ENCODE measurements at regions not wholly inside any gene's neighbourhood (a gene's known extent, or its start where the extent isn't known, plus 50 kb on each side); places are given as distances from the start of the nearest gene placed in this dataset.

GRCh38 chr6:99031957-99032356 is 84.2 kb upstream of the FBXL4 start:
- H3K4me2 ChIP-seq (ENCODE audit: extremely low read depth, insufficient read depth, low read length): no peak overlapping the region
- no peak overlapping the region for H2AFZ ChIP-seq (ENCODE audit: low read length)
- no peaks in the 10 kb centered on the region for H4K20me1 ChIP-seq (ENCODE audit: control insufficient read depth, extremely low read depth, insufficient read depth, low read length)
- H3K27ac ChIP-seq (ENCODE audit: insufficient read depth, low read length): no peak overlapping the region
- no peaks in the 10 kb centered on the region for H3K27me3 ChIP-seq (ENCODE audit: control insufficient read depth, insufficient read depth, low read length)
- no peaks in the 10 kb centered on the region for H3K4me1 ChIP-seq (ENCODE audit: control insufficient read depth, extremely low read depth, insufficient read depth, low read length)
- TF ChIP-seq EZH2 (IDR thresholded peaks at IDR 0.05; ENCODE audit: low read length, missing control alignments) (no peak), CTCF (conservative IDR thresholded peaks at IDR 0.05 in 1 of 2, IDR thresholded peaks at IDR 0.05 in 1 of 2; ENCODE audit: low read depth in 1 of 2, low read length in 2 of 2) (no peak)
- no peaks in the 10 kb centered on the region for H3K36me3 ChIP-seq (ENCODE audit: control insufficient read depth, insufficient read depth, low read length)
- no peak overlapping the region for H3K9ac ChIP-seq (ENCODE audit: insufficient read depth, low read length)
- H3K4me3 ChIP-seq (replicated peaks in 1 of 4; ENCODE audit: control extremely low read depth in 1 of 4, insufficient read depth in 1 of 4, low read depth in 3 of 4, low read length in 4 of 4): no peak overlapping the region
- H3K9me3 ChIP-seq (ENCODE audit: control insufficient read depth, insufficient read depth, low read depth, low read length): no peaks in the 10 kb centered on the region
- no peak for DNase-seq (ENCODE audit: low read depth in 2 of 2)
- H3K79me2 ChIP-seq (ENCODE audit: control insufficient read depth, insufficient read depth, low read length): no peaks in the 10 kb centered on the region

GRCh38 chr6:99030915-99031314 is 83.2 kb upstream of the FBXL4 start:
- no peak overlapping the region for H3K9ac ChIP-seq (ENCODE audit: insufficient read depth, low read length)
- no peaks in the 10 kb centered on the region for H3K36me3 ChIP-seq (ENCODE audit: control insufficient read depth, insufficient read depth, low read length)
- H2AFZ ChIP-seq (ENCODE audit: low read length): no peak overlapping the region
- H4K20me1 ChIP-seq (ENCODE audit: control insufficient read depth, extremely low read depth, insufficient read depth, low read length): no peaks in the 10 kb centered on the region
- DNase-seq (ENCODE audit: low read depth in 2 of 2): no peak
- H3K4me1 ChIP-seq (ENCODE audit: control insufficient read depth, extremely low read depth, insufficient read depth, low read length): no peaks in the 10 kb centered on the region
- no peaks in the 10 kb centered on the region for H3K79me2 ChIP-seq (ENCODE audit: control insufficient read depth, insufficient read depth, low read length)
- H3K4me3 ChIP-seq (replicated peaks in 1 of 4; ENCODE audit: control extremely low read depth in 1 of 4, insufficient read depth in 1 of 4, low read depth in 3 of 4, low read length in 4 of 4): no peak overlapping the region
- H3K27me3 ChIP-seq (ENCODE audit: control insufficient read depth, insufficient read depth, low read length): no peaks in the 10 kb centered on the region
- H3K4me2 ChIP-seq (ENCODE audit: extremely low read depth, insufficient read depth, low read length): no peak overlapping the region
- H3K9me3 ChIP-seq (ENCODE audit: control insufficient read depth, insufficient read depth, low read depth, low read length): no peaks in the 10 kb centered on the region
- TF ChIP-seq EZH2 (IDR thresholded peaks at IDR 0.05; ENCODE audit: low read length, missing control alignments) (no peak), CTCF (conservative IDR thresholded peaks at IDR 0.05 in 1 of 2, IDR thresholded peaks at IDR 0.05 in 1 of 2; ENCODE audit: low read depth in 1 of 2, low read length in 2 of 2) (no peak)
- no peak overlapping the region for H3K27ac ChIP-seq (ENCODE audit: insufficient read depth, low read length)

GRCh38 chr6:99026135-99026534 is 78.4 kb upstream of the FBXL4 start:
- no peaks in the 10 kb centered on the region for H3K27me3 ChIP-seq (ENCODE audit: control insufficient read depth, insufficient read depth, low read length)
- DNase-seq (ENCODE audit: low read depth in 2 of 2): peak in 1 of 2 donors; percentile 54

More at GRCh38 chr6:99026135-99026534, 78.4 kb upstream of the FBXL4 start:
- Histone ChIP-seq H3K9ac (ENCODE audit: insufficient read depth, low read length) (no peak overlapping the region), H4K20me1 (ENCODE audit: control insufficient read depth, extremely low read depth, insufficient read depth, low read length) (no peaks in the 10 kb centered on the region), H3K4me3 (replicated peaks in 1 of 4; ENCODE audit: control extremely low read depth in 1 of 4, insufficient read depth in 1 of 4, low read depth in 3 of 4, low read length in 4 of 4) (no peak overlapping the region), H3K79me2 (ENCODE audit: control insufficient read depth, insufficient read depth, low read length) (no peaks in the 10 kb centered on the region), H3K9me3 (ENCODE audit: control insufficient read depth, insufficient read depth, low read depth, low read length) (no peaks in the 10 kb centered on the region), H3K36me3 (ENCODE audit: control insufficient read depth, insufficient read depth, low read length) (no peaks in the 10 kb centered on the region), H3K27ac (ENCODE audit: insufficient read depth, low read length) (no peak overlapping the region), H3K4me1 (ENCODE audit: control insufficient read depth, extremely low read depth, insufficient read depth, low read length) (no peaks in the 10 kb centered on the region), H3K4me2 (ENCODE audit: extremely low read depth, insufficient read depth, low read length) (no peak overlapping the region), H2AFZ (ENCODE audit: low read length) (no peak overlapping the region)
- no peak for TF ChIP-seq EZH2 (IDR thresholded peaks at IDR 0.05; ENCODE audit: low read length, missing control alignments)
- TF ChIP-seq CTCF (conservative IDR thresholded peaks at IDR 0.05 in 1 of 2, IDR thresholded peaks at IDR 0.05 in 1 of 2; ENCODE audit: low read depth in 1 of 2, low read length in 2 of 2): no peak
